ENCODE measurements at regions not wholly inside any gene's neighbourhood (a gene's known extent, or its start where the extent isn't known, plus 50 kb on each side); places are given as distances from the start of the nearest gene placed in this dataset.

- Mint-ChIP-seq H3K27ac (no peak overlapping the region), H3K36me3 (no peaks in the 10 kb centered on the region), H3K9me3 (no peaks in the 10 kb centered on the region), H3K27me3 (peaks cover 0 to 9% (median 0%) of the 10 kb centered on the region in 3 donors), H3K4me1 (no peaks in the 10 kb centered on the region), H3K4me3 (no peak overlapping the region)
- DNase-seq (no peak), ATAC-seq (ENCODE audit: low read depth in 2 of 2) (no peak)
These were observed 360.3 kb downstream of the FBXW7 start for GRCh38 chr4:152175586-152175985.

- H3K4me3 Mint-ChIP-seq = no peak overlapping the region
These were observed 363.7 kb downstream of the FBXW7 start for GRCh38 chr4:152172146-152172545.

GRCh38 chr4:152171556-152171955, 364.3 kb downstream of the FBXW7 start:
- H3K27me3 Mint-ChIP-seq = peaks cover 0 to 7% (median 0%) of the 10 kb centered on the region in 3 donors
- no peaks in the 10 kb centered on the region for H3K4me1 Mint-ChIP-seq
- no peak overlapping the region for H3K27ac Mint-ChIP-seq
- ATAC-seq (ENCODE audit: low read depth in 2 of 2) (no peak), DNase-seq (no peak)
- H3K4me3 Mint-ChIP-seq = no peak overlapping the region
- H3K36me3 Mint-ChIP-seq = no peaks in the 10 kb centered on the region
- no peaks in the 10 kb centered on the region for H3K9me3 Mint-ChIP-seq

More at GRCh38 chr4:152172146-152172545, 363.7 kb downstream of the FBXW7 start:
- H3K27ac Mint-ChIP-seq = no peak overlapping the region
- DNase-seq = no peak
- H3K4me1 Mint-ChIP-seq = no peaks in the 10 kb centered on the region
- no peak for ATAC-seq (ENCODE audit: low read depth in 2 of 2)
- peaks cover 0 to 9% (median 0%) of the 10 kb centered on the region in 3 donors for H3K27me3 Mint-ChIP-seq
- no peaks in the 10 kb centered on the region for H3K36me3 Mint-ChIP-seq
- H3K9me3 Mint-ChIP-seq = no peaks in the 10 kb centered on the region

GRCh38 chr4:152169683-152170082, 366.2 kb downstream of the FBXW7 start:
- ATAC-seq (ENCODE audit: low read depth in 2 of 2) (no peak), DNase-seq (no peak)
- H3K27ac Mint-ChIP-seq = no peak overlapping the region
- H3K9me3 Mint-ChIP-seq = no peaks in the 10 kb centered on the region
- no peak overlapping the region for H3K4me3 Mint-ChIP-seq
- H3K27me3 Mint-ChIP-seq = peaks cover 0 to 13% (median 4%) of the 10 kb centered on the region in 3 donors
- no peaks in the 10 kb centered on the region for H3K4me1 Mint-ChIP-seq
- H3K36me3 Mint-ChIP-seq = no peaks in the 10 kb centered on the region

GRCh38 chr4:152168987-152169616, 366.8 kb downstream of the FBXW7 start:
- Mint-ChIP-seq H3K9me3 (no peaks in the 10 kb centered on the region), H3K4me1 (no peaks in the 10 kb centered on the region), H3K36me3 (no peaks in the 10 kb centered on the region), H3K27me3 (peaks cover 0 to 13% (median 4%) of the 10 kb centered on the region in 3 donors), H3K27ac (no peak overlapping the region), H3K4me3 (no peak overlapping the region)
- no peak for ATAC-seq (ENCODE audit: low read depth in 2 of 2)
- DNase-seq = no peak

GRCh38 chr4:152166567-152166966, 369.3 kb downstream of the FBXW7 start:
- no peak for DNase-seq
- ATAC-seq (ENCODE audit: low read depth in 2 of 2) = no peak
- Mint-ChIP-seq H3K9me3 (no peaks in the 10 kb centered on the region), H3K36me3 (no peaks in the 10 kb centered on the region), H3K27me3 (peaks cover 0 to 13% (median 4%) of the 10 kb centered on the region in 3 donors), H3K27ac (no peak overlapping the region), H3K4me1 (no peaks in the 10 kb centered on the region), H3K4me3 (no peak overlapping the region)

- Mint-ChIP-seq H3K4me1 (no peaks in the 10 kb centered on the region), H3K4me3 (no peak overlapping the region), H3K27me3 (peaks cover 0 to 13% (median 4%) of the 10 kb centered on the region in 3 donors), H3K9me3 (no peaks in the 10 kb centered on the region), H3K36me3 (no peaks in the 10 kb centered on the region), H3K27ac (peak overlapping the region in 1 of 6 donors; percentile 11)
- DNase-seq (no peak), ATAC-seq (ENCODE audit: low read depth in 2 of 2) (no peak)
These were observed 370.0 kb downstream of the FBXW7 start for GRCh38 chr4:152165846-152166245.

- no peaks in the 10 kb centered on the region for H3K9me3 Mint-ChIP-seq
- no peaks in the 10 kb centered on the region for H3K36me3 Mint-ChIP-seq
- H3K27me3 Mint-ChIP-seq = peaks cover 0 to 13% (median 4%) of the 10 kb centered on the region in 3 donors
- no peak for ATAC-seq (ENCODE audit: low read depth in 2 of 2)
- H3K4me1 Mint-ChIP-seq = no peaks in the 10 kb centered on the region
- no peak for DNase-seq
- H3K4me3 Mint-ChIP-seq = no peak overlapping the region
- no peak overlapping the region for H3K27ac Mint-ChIP-seq
These were observed 370.7 kb downstream of the FBXW7 start for GRCh38 chr4:152165146-152165545.

- H3K4me3 Mint-ChIP-seq = no peak overlapping the region
- DNase-seq (no peak), ATAC-seq (ENCODE audit: low read depth in 2 of 2) (no peak)
- no peaks in the 10 kb centered on the region for H3K4me1 Mint-ChIP-seq
- H3K27me3 Mint-ChIP-seq = peaks cover 0 to 13% (median 4%) of the 10 kb centered on the region in 3 donors
- no peaks in the 10 kb centered on the region for H3K36me3 Mint-ChIP-seq
- no peak overlapping the region for H3K27ac Mint-ChIP-seq
- no peaks in the 10 kb centered on the region for H3K9me3 Mint-ChIP-seq
These were observed 371.3 kb downstream of the FBXW7 start for GRCh38 chr4:152164561-152164960.

GRCh38 chr4:152162331-152162697, 373.6 kb downstream of the FBXW7 start:
- no peak overlapping the region for H3K4me3 Mint-ChIP-seq
- H3K27ac Mint-ChIP-seq = no peak overlapping the region
- peaks cover 0 to 13% (median 4%) of the 10 kb centered on the region in 3 donors for H3K27me3 Mint-ChIP-seq
- ATAC-seq (ENCODE audit: low read depth in 2 of 2) (no peak), DNase-seq (no peak)
- H3K36me3 Mint-ChIP-seq = no peaks in the 10 kb centered on the region
- no peaks in the 10 kb centered on the region for H3K9me3 Mint-ChIP-seq
- H3K4me1 Mint-ChIP-seq = peaks cover 0 to 6% (median 0%) of the 10 kb centered on the region in 3 donors

- H3K27ac Mint-ChIP-seq = no peak overlapping the region
- no peaks in the 10 kb centered on the region for H3K36me3 Mint-ChIP-seq
These were observed 374.1 kb downstream of the FBXW7 start for GRCh38 chr4:152161676-152162330.

GRCh38 chr4:152160225-152160800, 375.6 kb downstream of the FBXW7 start:
- DNase-seq = no peak
- H3K27me3 Mint-ChIP-seq = no peaks in the 10 kb centered on the region
- no peak overlapping the region for H3K27ac Mint-ChIP-seq
- no peak for ATAC-seq (ENCODE audit: low read depth in 2 of 2)
- no peak overlapping the region for H3K4me3 Mint-ChIP-seq
- no peaks in the 10 kb centered on the region for H3K9me3 Mint-ChIP-seq
- no peaks in the 10 kb centered on the region for H3K36me3 Mint-ChIP-seq
- peaks cover 0 to 6% (median 0%) of the 10 kb centered on the region in 3 donors for H3K4me1 Mint-ChIP-seq

More at GRCh38 chr4:152161676-152162330, 374.1 kb downstream of the FBXW7 start:
- Mint-ChIP-seq H3K9me3 (no peaks in the 10 kb centered on the region), H3K4me3 (no peak overlapping the region), H3K27me3 (peaks cover 0 to 12% (median 4%) of the 10 kb centered on the region in 3 donors), H3K4me1 (peaks cover 0 to 6% (median 0%) of the 10 kb centered on the region in 3 donors)
- DNase-seq (no peak), ATAC-seq (ENCODE audit: low read depth in 2 of 2) (no peak)

- DNase-seq (no peak), ATAC-seq (ENCODE audit: low read depth in 2 of 2) (no peak)
- no peaks in the 10 kb centered on the region for H3K27me3 Mint-ChIP-seq
- peaks cover 0 to 6% (median 0%) of the 10 kb centered on the region in 3 donors for H3K4me1 Mint-ChIP-seq
- H3K4me3 Mint-ChIP-seq = no peak overlapping the region
- no peaks in the 10 kb centered on the region for H3K36me3 Mint-ChIP-seq
- peaks cover 0 to 4% (median 2%) of the 10 kb centered on the region in 7 donors for H3K9me3 Mint-ChIP-seq
- no peak overlapping the region for H3K27ac Mint-ChIP-seq
These were observed 376.1 kb downstream of the FBXW7 start for GRCh38 chr4:152159773-152160172.

GRCh38 chr4:152158225-152158624, 377.7 kb downstream of the FBXW7 start:
- ATAC-seq (ENCODE audit: low read depth in 2 of 2) = no peak
- Mint-ChIP-seq H3K27me3 (no peaks in the 10 kb centered on the region), H3K4me3 (no peak overlapping the region), H3K36me3 (no peaks in the 10 kb centered on the region), H3K27ac (no peak overlapping the region), H3K4me1 (peaks cover 0 to 6% (median 0%) of the 10 kb centered on the region in 3 donors), H3K9me3 (peaks cover 0 to 5% (median 2%) of the 10 kb centered on the region in 7 donors)
- no peak for DNase-seq
